Stimulated activated CD8-positive, alpha-beta memory T cell treated with anti-CD3 and anti-CD28 coated beads, Interleukin-4, amount 100 ng/mL, for 24 hours (primary cell): ENCODE measurements at regions not wholly inside any gene's neighbourhood (a gene's known extent, or its start where the extent isn't known, plus 50 kb on each side); places are given as distances from the start of the nearest gene placed in this dataset.
"Not testable (repeated sequence)": the region's sequence is repeated elsewhere in the genome, so short reads cannot be mapped to it uniquely, and the experiment has no call there.

Source experiments
- DNase-seq: peaks from one replicate; pipeline ENCODE4 v3.0.0-alpha.2; 2020; ENCODE audit warnings: low read depth

DNA sequence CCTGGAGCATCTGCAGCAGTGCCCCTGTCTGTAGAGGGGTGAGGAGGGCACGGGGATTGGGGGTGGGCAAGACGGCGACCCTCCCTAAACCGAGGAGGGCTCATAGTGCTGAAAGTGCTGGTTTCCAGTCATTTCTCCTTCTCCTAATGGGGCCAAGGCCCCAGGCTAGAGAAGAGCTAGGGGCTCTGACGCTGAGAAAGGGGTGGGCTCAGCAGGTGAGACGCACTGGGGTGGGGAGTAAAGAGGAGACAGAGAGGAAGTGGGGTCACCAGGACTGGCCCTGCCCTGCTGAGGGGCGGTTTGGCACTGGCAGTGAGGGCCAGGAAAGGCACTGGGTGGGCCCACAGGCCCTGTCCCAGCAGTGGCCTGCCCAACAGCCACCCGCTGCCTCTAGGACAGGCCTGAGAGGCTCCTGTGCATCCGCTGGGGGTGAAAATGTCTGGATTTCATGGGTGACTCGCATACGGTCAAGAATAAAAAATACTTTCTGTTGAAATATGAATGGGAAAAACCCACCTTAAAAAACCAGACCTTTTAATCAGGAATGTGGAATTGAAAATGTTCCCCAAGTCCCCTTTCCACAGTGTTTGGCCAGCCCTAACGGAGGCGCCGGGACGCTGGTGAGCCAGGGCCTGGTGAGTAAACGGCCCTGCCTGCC is 122.4 kb upstream of the SMURF2 start:
- DNase-seq = no peak

DNA sequence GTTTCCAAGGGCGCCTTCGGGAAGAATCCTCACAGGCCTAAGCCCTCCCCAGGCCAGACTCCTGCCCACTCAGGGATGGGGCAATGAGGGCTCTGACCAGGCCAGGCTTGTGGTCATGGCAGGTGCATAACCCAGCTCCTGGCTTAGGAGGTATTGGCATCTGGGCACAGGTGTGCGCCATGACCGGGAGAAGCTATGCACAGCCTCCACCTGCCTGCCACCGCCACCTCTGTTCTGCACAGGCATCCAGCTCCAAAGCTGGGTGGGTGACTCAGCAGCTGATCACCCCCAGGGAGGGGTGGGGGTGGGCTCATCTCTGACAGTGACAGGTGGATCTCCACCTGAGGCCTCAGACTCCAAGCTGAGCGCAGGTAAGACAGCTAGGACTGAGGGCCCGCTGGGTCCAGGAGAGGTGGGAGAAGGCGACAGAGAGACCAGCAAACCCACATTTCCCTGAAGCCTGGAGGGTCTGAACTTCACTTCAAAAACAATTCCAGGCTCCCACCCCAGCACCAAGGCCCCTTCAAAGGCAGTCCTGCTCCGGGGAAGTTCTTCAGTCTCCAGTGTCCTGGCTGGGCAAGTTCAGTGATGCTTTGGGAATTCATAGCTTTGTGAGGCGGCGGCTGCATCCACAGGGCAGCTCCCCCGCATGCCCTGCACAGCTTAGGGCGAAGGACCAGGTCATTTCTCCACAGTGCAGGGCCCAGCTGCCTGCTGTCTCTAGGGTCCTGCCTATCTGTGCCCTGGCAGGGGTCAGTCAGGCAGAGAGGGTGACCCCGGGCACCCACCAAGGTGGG is 121.6 kb upstream of the SMURF2 start:
- DNase-seq = no peak

DNA sequence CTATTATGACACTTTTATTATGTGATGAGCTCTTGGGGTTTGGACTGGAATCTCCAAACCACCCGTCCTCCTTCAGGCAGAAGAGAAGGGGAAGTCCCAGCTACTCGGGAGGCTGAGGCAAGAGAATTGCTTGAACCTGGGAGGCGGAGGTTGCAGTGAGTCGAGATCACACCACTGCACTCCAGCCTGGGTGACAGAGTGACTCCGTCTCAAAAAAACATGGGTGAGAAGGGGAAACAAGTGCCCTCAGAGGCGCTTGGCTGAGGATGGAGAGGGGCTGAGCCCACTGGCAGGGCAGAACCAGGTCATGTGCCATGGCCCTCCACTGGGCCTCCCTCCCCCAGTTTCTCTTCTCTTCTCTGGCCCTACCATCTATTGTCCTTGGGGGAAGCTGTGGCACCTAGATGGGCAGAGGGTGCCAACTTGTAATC is 120.9 kb upstream of the SMURF2 start:
- DNase-seq = no peak

DNA sequence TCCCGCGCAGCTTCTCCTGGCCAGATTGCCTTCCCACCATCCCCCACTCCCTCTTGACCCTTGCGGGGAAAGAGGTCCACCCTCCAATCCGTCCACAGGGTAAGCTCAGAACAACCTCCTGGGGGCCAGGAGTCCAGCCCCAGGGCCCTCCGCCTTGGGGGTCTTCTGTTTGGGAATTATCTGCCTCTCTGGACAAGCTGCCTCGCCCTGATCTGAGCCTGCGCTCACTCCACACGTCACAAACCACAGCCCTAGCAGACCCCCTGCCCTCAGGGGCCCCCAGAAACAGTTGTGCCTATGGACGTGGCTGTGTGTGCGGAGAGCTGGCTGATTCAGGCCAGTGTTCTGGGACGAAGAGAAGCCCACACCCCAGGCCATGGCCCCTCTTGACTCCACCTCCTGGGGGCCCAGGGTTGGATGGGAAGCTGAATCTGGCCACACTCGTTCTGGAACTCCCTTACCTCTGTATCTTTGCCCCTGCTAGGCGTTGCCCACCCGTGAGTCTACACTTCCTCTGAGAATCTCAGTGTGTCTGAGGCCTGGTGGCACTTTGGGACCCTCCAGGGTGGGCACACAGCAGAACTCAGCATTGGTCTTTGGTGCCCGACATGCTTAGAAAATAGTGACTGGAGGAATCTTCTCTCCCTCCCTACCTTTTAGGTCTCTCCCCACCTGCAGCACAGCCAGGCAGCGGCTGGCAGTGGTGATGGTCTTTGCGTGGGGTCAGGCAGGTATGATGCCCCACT is 119.9 kb upstream of the SMURF2 start:
- DNase-seq = no peak

DNA sequence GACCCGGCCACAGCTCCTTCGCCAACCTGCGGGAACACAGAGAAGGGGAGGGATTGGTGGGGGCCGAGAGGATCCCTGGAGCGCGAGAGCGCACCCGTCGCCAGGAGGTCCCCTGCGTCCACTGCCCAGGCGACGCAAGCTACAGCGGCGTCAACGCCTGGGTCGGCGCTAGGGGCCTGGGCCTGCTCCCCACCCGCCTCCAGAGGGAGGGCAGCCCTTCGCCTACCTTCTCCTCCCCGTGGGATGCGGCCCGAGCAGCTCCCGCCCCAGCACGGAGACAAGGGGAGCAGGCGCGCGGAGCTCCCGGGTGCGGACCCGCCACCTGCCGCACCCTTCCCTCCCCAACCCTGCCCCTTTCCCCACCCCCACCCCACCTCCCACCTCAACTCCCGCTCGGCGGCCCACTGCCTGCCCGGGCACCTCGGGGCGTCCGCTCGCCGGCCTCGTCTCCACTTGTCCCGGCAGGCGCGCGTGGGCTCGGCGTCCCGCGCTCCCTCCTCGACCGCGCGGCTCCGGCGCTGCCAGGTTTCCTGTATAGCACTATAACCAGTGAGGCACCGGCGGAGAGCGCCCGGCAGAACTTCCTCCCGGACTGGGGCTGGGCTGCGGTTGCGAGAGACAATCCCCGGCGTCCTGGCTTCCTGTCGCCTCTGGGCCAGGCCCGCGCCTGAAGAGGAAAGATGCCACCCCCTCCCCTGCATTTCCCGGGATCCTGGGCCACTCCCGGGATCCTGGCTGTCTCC is 119.1 kb upstream of the SMURF2 start:
- no peak for DNase-seq

DNA sequence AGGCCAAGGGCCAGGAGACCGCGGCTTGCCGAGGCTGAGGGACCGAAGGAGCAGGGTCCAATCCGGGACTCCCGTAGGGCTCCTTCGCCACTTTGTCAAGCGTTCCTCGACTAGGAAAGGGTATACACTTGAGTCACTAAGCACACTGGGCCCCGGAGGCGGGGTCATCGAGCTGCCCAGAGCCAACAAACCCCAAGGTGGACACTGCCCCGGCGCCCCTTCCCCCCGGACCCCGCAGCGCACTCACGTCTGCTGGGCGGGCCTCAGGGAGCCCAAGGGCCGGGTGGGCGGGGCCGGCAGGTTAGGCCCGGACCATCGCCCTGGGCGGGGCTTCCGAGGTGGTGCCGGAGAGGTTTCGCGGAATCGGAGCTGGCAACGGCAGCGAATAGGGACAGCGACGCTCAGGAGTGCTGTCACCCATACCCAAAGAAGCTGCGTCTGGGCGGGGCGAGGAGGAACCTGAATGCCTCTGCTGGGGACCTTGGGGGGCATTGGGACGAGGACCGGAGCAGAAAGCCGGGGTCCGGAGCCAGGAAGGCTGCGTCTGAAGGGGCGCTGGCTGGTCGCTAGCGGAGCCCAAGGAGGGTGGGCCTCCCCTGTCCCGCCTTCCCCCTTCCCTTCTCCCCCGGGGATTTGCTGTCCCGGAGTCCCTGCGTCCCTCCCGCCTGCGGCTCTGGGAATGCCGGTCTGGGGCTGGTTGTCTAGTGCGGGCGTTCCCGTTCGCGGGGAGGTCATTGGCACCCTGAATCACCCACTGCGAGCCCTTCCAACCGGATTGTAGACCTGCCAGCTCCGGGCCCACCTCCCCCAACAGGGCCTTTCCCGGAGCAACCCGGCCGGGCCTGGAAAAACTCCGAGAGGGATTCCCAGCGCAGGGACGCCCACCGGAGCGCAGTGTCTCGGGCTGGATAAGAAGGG is 118.2 kb upstream of the SMURF2 start:
- peak; percentile 51 for DNase-seq

DNA sequence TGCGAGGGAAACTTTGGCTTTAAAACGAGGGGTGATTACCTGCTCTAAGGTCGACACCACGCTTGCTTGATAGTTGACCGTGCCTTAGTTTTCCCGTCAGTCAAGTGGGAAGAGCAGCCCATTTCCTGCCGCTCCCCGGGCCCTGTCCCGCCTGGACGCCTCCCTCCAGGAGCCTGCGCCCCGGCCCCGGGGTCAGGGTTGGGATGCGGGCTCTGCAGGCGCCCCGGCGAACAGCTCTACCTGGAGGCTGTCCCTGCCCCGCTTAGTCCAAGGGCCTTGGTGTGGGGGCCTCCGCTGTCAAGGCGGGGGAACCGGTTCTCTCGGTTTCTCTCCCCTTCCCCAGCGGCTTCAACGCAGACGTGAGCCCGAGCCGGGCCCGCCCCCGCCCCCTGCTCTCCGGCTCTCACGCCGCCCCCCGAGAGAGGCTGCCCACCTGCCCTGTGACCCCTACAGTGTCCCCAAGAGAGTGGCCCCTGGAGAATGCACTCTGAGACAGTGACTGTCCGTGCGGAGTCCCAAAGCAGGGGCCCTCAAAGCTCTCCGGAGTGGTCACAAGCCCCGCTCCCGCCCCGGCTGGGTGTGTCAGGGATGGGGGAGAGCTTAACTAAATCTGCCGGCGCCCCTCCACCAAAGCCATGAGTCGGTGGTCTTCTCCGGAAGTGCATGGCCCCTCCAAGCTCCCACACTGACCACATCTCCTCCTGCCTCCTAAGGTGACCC is 117.4 kb upstream of the SMURF2 start:
- DNase-seq = no peak

DNA sequence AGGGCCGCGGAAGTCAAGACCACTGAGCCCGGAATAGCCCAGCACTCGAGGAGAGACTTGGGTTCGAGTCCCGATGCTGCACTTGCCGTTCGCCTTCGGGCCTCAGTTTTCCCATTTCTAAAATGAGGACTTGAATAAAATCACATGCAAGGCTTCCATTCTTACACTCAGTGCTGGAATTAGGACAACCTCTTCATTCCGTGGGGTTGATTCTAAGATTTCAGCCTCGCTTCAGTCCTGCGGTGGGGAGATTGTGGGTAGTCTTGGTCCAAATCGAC is 116.9 kb upstream of the SMURF2 start:
- not testable (repeated sequence) for DNase-seq

DNA sequence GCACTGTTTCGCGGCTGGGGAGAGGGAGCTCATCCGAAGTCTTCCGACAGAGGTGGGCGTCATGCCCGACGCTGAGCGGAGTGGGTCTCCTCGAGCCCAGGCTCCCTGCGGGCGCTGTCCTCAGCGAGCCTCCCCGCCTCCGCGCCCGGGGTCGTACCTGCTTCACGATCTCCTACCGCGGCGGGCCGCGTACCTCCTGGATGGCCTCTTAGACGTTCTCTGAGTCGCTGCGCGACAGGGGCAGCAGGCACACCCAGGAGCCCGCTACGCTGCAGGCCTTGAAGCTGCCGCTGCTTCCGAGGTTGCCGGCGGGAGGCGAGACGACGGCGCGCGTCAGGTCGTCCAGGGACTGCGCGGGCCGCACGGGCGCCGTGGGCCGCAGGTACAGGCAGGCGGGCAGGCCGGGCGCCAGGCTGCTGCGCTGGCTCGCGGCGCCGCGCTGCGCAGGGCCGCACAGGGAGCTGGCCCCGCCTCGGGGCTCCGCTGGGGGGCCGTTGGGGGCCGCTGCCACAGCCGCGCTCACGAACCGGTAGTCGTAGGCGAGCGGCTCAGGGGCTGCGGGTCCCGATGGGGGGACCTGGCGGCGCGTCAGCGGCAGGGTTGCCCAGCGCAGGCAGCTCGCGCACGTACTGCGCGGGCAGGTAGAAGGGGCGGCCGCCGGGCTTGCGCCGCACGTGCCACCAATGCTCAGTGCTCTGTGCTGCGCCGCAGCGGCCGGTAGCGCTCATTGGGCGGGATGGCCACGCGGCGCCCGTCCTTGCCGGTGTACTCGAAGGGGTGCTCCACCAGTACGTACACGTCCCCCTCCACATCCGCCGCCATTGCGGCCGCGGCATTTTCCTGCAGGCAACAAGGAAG is 116.4 kb upstream of the SMURF2 start:
- DNase-seq = no peak

DNA sequence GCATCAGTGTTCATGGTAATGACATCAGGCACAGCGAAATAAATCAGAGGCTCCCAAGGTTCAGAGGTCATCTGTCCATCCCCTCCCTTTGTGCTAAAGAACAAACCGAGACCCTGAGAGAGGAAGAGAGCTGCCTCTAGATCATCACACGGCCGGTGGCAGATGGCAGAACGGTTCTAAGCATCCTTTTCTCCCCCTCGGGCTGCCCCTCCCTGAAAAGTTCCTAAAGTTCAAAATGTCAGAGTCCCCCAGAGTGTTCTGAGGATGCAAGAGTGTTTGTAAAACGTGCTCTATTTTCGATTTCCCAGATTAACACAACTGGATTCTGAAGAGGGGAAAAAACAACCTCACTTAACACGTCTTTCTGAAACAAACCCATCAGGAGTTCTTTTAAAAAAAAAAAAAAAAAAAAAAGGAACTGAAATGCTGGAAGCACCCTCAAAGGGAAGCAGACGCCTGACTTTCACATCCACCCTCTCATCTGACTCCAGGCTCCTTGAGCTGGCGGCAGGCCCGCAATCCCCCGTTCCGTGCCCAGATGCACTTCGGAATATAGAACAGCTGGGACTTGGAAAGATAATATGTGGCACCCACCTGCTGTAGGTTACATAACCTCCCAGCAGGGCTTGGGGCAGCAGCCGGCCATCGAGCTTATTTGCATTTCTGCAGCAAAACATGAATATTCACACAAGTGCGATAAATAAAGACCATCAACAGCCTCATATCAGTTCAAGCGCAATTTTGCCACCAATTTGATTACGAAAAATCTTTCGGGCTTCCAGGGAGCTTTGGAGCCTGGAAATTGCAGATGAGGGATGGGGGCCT is 115.5 kb upstream of the SMURF2 start:
- no peak for DNase-seq

DNA sequence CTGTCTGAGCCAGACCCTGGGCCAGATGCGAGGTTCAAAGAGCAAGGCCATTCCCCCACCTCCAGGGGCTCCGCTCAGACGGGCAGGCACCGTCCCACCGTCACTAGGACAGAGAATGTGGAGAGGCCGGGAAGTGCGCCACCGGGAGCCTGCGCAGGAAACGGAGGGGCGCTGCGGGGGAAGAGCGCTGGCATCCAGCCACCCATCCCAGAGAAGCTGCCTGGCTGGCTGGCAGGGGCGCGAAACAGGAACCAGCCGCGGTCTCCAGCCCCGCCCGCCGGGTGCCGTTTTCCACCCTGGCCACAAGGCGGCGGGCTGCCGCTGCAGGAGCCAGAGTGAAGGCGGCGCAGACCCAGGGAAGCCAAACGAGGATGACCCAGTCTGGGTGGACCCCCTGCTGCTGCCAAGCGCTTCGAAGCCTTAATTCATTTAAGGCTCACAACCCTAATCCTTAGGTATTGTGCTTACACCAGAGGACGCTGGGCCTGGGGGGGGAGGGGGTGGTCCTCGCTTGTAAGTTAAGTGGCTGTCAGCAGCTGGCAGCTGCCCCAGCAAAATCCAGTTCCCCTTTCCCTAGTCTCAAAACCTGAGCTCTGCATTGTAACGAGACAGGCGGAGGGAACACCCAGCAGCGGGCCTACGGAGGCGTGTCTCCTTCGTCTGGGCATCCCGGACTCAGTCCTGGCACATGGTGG is 114.8 kb upstream of the SMURF2 start:
- DNase-seq = peak; percentile 55

DNA sequence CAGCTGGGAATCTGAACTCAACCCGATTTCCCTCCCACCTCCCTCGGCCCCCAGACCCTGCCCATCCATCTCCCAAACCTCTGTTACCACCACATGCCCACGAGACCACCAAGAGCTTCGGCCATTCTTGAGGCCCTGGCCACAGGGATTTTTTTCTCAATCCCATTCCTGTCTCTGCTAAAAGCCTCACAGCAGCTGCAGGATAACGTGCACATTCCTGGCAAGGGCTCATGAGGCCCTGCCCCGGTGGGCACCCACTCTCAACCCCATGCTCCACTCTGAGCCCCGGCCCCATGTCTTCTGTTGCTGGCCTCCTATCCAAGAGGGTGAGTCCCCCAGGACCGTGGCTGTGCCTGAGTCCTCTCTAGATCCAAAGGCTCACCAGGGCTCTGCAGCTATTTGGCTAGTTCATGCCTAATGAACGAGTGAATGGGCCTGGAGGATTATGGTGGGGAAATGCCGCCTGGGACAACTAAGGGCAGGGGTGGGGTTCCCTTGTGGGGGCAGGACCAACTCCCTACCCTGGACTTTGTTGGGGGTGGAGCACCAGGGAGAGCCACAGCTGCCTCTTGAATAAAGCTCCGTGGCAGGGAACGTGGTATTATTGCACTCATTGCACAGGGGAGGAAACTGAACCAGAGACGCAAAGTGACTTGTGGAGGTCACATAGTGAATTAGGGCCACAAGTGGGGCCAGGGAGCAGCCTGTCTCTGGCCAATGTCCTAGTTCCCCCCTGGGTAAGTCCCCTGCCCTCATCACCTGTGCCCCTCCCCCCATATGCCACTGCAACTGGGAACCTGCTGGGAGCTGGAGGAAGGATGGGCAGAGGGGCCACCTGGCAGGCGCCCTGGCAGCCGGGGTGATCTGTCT is 113.8 kb upstream of the SMURF2 start:
- DNase-seq = no peak

DNA sequence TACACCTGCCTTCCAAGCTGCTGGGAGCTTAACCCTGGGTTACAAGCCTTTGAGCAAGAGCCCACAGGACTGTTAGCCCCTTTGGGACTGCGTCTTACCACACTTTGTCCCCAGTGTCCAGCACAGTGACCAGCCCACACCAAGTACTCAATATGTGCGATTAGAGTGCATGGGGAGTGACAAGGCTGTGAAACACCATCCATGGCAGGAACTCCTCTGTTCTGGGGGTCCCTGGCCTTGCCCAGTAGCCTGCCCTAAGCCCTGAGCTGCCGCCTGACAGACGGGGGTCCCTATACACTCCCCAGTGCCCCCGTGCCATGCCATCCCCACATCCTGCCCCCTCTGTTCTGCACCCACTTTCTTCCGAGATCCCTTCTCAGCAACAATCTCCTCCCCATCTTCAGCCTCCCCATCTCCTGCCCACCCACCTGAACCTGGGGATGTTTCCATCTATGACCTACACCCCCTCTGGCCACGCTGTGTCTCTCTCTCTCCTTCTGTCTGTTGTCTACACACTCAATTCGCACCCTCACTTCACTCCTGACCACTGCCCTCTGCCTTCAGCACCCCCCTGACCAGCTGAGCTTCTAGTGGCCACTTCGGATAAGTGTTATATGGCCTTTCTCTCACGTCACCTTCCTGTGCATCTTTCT is 112.9 kb upstream of the SMURF2 start:
- no peak for DNase-seq

DNA sequence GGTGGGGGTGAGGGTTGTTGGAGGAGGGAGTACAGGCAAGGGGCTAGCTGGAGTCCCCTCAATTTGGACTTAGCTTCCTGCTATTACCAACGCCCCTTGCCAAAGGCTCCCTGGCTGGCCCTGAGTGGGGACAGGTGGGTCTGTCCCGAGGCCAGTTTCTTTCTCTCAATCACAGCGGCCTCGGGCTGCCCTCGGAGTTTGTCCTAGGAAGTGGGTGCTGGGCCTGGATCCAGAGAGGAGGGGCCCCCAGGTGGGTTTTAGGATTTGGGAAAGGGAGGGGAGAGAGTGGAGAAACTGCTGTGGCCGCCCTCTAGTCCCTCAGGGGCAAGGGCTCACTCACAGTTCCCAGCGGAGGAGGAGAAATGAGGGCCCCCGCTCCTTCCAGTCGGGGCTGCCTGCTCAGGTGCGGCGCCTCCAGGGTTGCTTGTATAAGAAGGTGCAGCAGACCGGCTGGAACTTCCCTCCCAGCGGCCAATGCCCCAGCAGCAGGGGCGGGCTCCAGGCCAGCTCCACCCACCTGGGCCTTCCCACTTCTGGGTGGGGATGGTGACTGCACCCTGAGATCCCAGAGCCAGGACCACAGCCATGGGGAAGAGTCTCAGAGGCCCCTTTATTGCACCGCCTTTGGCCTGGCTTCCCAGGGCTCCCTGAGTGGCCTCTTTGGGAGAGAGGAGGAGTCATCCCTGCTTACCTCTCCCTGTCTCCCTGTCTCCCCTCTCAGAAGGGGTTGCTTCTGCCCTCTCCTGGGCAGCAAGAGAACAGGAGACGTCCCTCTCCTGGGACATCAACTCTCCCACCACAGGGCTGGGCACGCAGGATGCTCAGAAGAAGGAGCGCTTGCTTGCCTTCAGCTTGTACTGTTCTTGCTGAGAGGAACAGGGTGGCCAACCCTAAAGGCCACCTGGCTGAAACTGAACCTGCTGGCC is 112.0 kb upstream of the SMURF2 start:
- DNase-seq = no peak

DNA sequence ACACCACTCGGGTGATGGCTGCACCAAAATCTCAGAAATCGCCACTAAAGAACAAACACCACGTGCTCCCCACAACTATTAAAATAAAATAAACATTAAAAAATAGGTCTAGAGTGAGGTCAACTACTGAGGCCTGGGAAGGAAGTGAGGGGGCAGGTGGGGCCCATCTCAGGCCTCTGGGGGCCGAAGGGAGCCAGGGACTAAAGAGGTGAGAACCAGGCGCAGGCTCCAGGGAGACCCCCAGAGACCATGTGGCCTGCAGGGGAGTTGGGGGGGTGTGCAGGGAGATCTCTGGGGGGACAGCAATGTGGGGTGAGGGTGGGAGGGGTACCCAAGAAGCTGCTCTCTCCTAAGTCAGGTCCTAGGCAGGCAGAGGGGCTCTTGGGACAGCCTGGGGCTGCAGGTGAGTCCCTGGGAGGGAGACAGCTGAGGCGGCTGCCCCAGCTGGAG is 111.3 kb upstream of the SMURF2 start:
- no peak for DNase-seq
